GM21576 (cell line): ENCODE measurements at regions not wholly inside any gene's neighbourhood (a gene's known extent, or its start where the extent isn't known, plus 50 kb on each side); places are given as distances from the start of the nearest gene placed in this dataset.

Source experiments
- ATAC-seq: cut with Tn5 transposase; IDR thresholded peaks from one replicate; pipeline ENCODE4 v1.9.1; 2021; ENCODE audit warnings: mild to moderate bottlenecking, moderate library complexity; ENCODE audit not compliant: unreplicated experiment

GRCh38 chr18:24868760-24869237 is 408.4 kb downstream of the HRH4 start:
- ATAC-seq: no peak

GRCh38 chr18:24869285-24869684 is 408.8 kb downstream of the HRH4 start:
- no peak for ATAC-seq

GRCh38 chr18:24875286-24875685 is 414.8 kb downstream of the HRH4 start:
- ATAC-seq: no peak

GRCh38 chr18:24875777-24876176 is 415.3 kb downstream of the HRH4 start:
- ATAC-seq: no peak

GRCh38 chr18:24876266-24876665 is 415.8 kb downstream of the HRH4 start:
- ATAC-seq: no peak

GRCh38 chr18:24877066-24877465 is 416.6 kb downstream of the HRH4 start:
- ATAC-seq: no peak

- ATAC-seq: no peak
These were observed 417.1 kb downstream of the HRH4 start for GRCh38 chr18:24877546-24877945.

GRCh38 chr18:24878289-24878688 is 417.9 kb downstream of the HRH4 start:
- no peak for ATAC-seq

GRCh38 chr18:24885276-24885675 is 424.8 kb downstream of the HRH4 start:
- no peak for ATAC-seq

- no peak for ATAC-seq
These were observed 434.4 kb downstream of the HRH4 start for GRCh38 chr18:24894880-24895279.

- ATAC-seq: no peak
These were observed 437.0 kb downstream of the HRH4 start for GRCh38 chr18:24897461-24897860.

GRCh38 chr18:24910221-24910620 is 441.7 kb downstream of the ZNF521 start:
- ATAC-seq: no peak

- ATAC-seq: no peak
These were observed 438.3 kb downstream of the ZNF521 start for GRCh38 chr18:24913507-24914170.

GRCh38 chr18:24914171-24914525 is 437.8 kb downstream of the ZNF521 start:
- ATAC-seq: no peak

GRCh38 chr18:24914685-24915084 is 437.3 kb downstream of the ZNF521 start:
- ATAC-seq: no peak

GRCh38 chr18:24915547-24915946 is 436.4 kb downstream of the ZNF521 start:
- ATAC-seq: no peak

GRCh38 chr18:24917767-24918166 is 434.2 kb downstream of the ZNF521 start:
- ATAC-seq: no peak

- ATAC-seq: no peak
These were observed 433.7 kb downstream of the ZNF521 start for GRCh38 chr18:24918257-24918656.

- ATAC-seq: no peak
These were observed 432.7 kb downstream of the ZNF521 start for GRCh38 chr18:24919181-24919797.

- peak; percentile 65 for ATAC-seq
These were observed 429.5 kb downstream of the ZNF521 start for GRCh38 chr18:24922491-24922890.

- ATAC-seq: peak; percentile 89
These were observed 428.8 kb downstream of the ZNF521 start for GRCh38 chr18:24923138-24923537.

GRCh38 chr18:24924066-24924716 is 427.8 kb downstream of the ZNF521 start:
- no peak for ATAC-seq
